ENCODE measurements at regions not wholly inside any gene's neighbourhood (a gene's known extent, or its start where the extent isn't known, plus 50 kb on each side); places are given as distances from the start of the nearest gene placed in this dataset.

GRCh38 chr7:33736521-33737221, 168.7 kb upstream of the BMPER start:
- Histone ChIP-seq H3K36me3 (no peaks in the 10 kb centered on the region), H3K4me1 (no peaks in the 10 kb centered on the region), H3K27me3 (no peaks in the 10 kb centered on the region), H3K27ac (no peak overlapping the region), H3K4me3 (no peak overlapping the region), H3K9me3 (no peaks in the 10 kb centered on the region)
- no peak for DNase-seq (ENCODE audit: low spot score in 2 of 2)
- intact Hi-C loops (cut with DNase I), result no loop called here
- no peak for TF ChIP-seq CTCF (IDR thresholded peaks at IDR 0.05)

GRCh38 chr7:33738260-33738935, 166.9 kb upstream of the BMPER start:
- Histone ChIP-seq H3K27me3 (no peaks in the 10 kb centered on the region), H3K4me1 (no peaks in the 10 kb centered on the region), H3K4me3 (no peak overlapping the region), H3K36me3 (no peaks in the 10 kb centered on the region), H3K9me3 (no peaks in the 10 kb centered on the region), H3K27ac (no peak overlapping the region)
- no peak for TF ChIP-seq CTCF (IDR thresholded peaks at IDR 0.05)
- DNase-seq (ENCODE audit: low spot score in 2 of 2), result no peak
- intact Hi-C loops (cut with DNase I), result no loop called here

DNA sequence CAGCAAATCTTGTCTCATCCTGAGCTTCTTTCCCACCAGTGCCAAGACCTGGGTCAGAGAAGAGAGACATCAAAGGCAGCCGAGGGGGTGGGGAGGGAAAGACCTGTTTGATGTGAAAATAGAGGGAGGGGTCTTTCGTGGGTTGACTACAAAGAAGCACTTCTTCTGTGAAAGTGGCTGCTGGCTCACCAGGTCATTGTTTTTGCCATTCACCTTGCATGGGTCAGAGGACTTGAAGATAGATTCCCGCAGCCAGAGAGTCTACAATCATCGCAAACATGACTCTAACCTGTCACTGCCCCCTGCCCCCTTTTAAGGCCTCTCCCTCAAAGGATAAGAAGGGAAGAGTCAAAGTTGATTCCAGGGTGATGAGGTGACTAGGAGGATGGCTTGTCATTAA, 166.1 kb upstream of the BMPER start:
- intact Hi-C loops (cut with DNase I), result no loop called here
- Histone ChIP-seq H3K9me3 (no peaks in the 10 kb centered on the region), H3K4me1 (no peaks in the 10 kb centered on the region), H3K27ac (no peak overlapping the region), H3K36me3 (no peaks in the 10 kb centered on the region), H3K27me3 (no peaks in the 10 kb centered on the region), H3K4me3 (no peak overlapping the region)
- no peak for TF ChIP-seq CTCF (IDR thresholded peaks at IDR 0.05)
- no peak for DNase-seq (ENCODE audit: low spot score in 2 of 2)

- intact Hi-C loops (cut with DNase I), result no loop called here
- no peak overlapping the region for H3K27ac ChIP-seq
- H3K4me1 ChIP-seq, result no peaks in the 10 kb centered on the region
- H3K4me3 ChIP-seq, result no peak overlapping the region
- no peaks in the 10 kb centered on the region for H3K9me3 ChIP-seq
- no peaks in the 10 kb centered on the region for H3K36me3 ChIP-seq
- H3K27me3 ChIP-seq, result no peaks in the 10 kb centered on the region
- TF ChIP-seq CTCF (IDR thresholded peaks at IDR 0.05), result no peak
- no peak for DNase-seq (ENCODE audit: low spot score in 2 of 2)
Observed at GRCh38 chr7:33742521-33742920, 162.8 kb upstream of the BMPER start.

- no peaks in the 10 kb centered on the region for H3K27me3 ChIP-seq
- DNase-seq (ENCODE audit: low spot score in 2 of 2), result no peak
- H3K4me3 ChIP-seq, result no peak overlapping the region
- no peaks in the 10 kb centered on the region for H3K4me1 ChIP-seq
- no peak overlapping the region for H3K27ac ChIP-seq
- TF ChIP-seq CTCF (IDR thresholded peaks at IDR 0.05), result no peak
- intact Hi-C loops (cut with DNase I), result no loop called here
- no peaks in the 10 kb centered on the region for H3K9me3 ChIP-seq
- H3K36me3 ChIP-seq, result no peaks in the 10 kb centered on the region
Observed at GRCh38 chr7:33742999-33743587, 162.2 kb upstream of the BMPER start.
